ENCODE measurements at regions not wholly inside any gene's neighbourhood (a gene's known extent, or its start where the extent isn't known, plus 50 kb on each side); places are given as distances from the start of the nearest gene placed in this dataset.

- TF ChIP-seq SAP30 (IDR thresholded peaks at IDR 0.05; ENCODE audit: insufficient read depth, insufficient replicate concordance, low read length): no peak
- TF ChIP-seq CHD2 (IDR thresholded peaks at IDR 0.05; ENCODE audit: low read length): no peak
- TF ChIP-seq RFX5 (IDR thresholded peaks at IDR 0.05; ENCODE audit: borderline replicate concordance, low read depth, low read length): no peak
- no peak for TF ChIP-seq POLR2AphosphoS5 (IDR thresholded peaks at IDR 0.05; ENCODE audit: low read depth, low read length)
Observed at GRCh38 chr2:16254356-16254965, 314.1 kb downstream of the MYCN start (continued).

All from H1 (cell line).